Erythroblast (primary cell): ENCODE measurements at regions not wholly inside any gene's neighbourhood (a gene's known extent, or its start where the extent isn't known, plus 50 kb on each side); places are given as distances from the start of the nearest gene placed in this dataset.

ENCODE experiments used
- DNase-seq, 2 experiments: peaks; one replicate each; lab custom pipeline; 2025; lab: John Stamatoyannopoulos, UW
- GATA1 ChIP-seq: IDR thresholded peaks from 2 replicates; pipeline ENCODE4 v1.6.1; 2011; ENCODE audit warnings: low read depth, mild to moderate bottlenecking, control low read depth, low read length, moderate library complexity
- POLR2A ChIP-seq: IDR thresholded peaks from 2 replicates; pipeline ENCODE4 v1.6.1; 2011; ENCODE audit warnings: mild to moderate bottlenecking, low read length

DNA sequence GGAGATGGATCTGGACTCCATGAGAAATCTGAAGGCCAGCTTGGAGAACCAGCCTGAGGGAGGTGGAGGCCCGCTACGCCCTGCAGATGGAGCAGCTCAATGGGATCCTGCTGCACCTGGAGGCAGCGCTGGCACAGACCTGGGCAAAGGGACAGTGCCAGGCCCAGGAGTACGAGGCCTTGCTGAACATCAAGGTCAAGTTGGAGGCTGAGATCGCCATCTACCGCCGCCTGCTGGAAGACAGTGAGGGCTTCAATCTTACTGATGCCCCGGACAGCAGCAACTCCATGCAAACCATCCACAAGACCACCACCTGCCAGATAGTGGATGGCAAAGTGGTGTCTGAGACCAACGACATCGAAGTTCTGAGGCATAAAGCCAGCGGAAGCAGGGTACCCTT is 601.5 kb upstream of the ZP4 start:
- DNase-seq = no peak
- no peak for TF ChIP-seq GATA1
- no peak for TF ChIP-seq POLR2A

- TF ChIP-seq GATA1 (no peak), POLR2A (no peak)
- DNase-seq = no peak
Observed at GRCh38 chr1:238491265-238491664, 600.5 kb upstream of the ZP4 start.

GRCh38 chr1:238489006-238489405 is 598.3 kb upstream of the ZP4 start:
- TF ChIP-seq POLR2A = no peak
- no peak for TF ChIP-seq GATA1
- DNase-seq = no peak

DNA sequence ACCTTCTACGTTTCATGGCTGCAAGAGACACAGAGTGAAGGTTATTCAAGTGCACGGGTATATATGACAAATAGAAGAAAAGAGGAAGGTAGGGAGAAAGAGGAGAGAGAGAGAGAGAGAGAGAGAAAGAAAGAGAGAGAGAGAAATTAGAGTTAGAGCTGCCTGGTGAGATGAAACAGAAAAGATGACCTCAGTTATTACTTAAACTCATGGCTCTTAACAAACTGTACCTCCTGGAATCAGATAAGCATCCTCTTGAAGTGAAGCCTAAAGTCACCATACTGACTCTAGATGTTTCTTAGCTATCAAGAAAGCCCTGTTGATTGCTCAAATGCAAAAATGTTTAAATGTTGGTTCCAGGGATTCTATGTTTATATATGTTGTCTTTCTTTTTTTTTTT is 597.7 kb upstream of the ZP4 start:
- DNase-seq = no peak
- no peak for TF ChIP-seq POLR2A
- no peak for TF ChIP-seq GATA1

DNA sequence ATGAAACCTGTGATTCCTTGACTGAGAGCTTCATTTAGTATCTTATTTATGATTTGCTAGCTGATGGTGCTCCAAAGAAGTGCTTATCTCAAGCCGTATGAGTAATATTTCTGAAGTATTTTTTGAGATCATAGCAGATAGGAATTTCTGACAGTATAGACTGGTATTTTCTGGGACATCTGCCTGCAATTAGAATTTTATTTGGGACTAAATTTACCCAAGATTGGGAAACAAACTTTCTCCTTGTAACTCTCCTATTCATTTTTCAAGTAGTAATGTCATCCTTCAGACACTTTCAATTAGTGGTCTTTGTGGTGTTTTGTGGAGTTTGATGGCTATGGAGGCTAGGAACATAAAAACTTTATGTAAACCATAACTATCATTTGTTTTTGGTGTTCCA is 597.2 kb upstream of the ZP4 start:
- no peak for DNase-seq
- no peak for TF ChIP-seq POLR2A
- no peak for TF ChIP-seq GATA1

DNA sequence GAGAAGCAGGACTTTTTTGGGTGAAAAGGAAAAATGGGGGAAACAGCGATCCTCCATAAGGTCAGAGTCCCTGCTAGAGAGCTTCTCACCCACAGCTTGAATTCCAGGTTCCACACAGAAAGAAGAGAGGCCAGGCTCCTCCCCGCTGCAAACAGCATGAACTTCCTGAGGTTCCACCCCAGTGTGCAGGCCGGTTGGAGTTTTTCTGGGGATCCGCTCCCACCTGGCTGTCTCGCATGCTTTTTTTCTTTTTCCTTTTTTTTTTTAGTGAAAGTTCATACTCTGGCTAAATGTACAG is 595.1 kb upstream of the ZP4 start:
- DNase-seq = no peak
- TF ChIP-seq POLR2A (no peak), GATA1 (no peak)

GRCh38 chr1:238485057-238485911 is 594.6 kb upstream of the ZP4 start:
- no peak for DNase-seq

GRCh38 chr1:238484121-238484520 is 593.4 kb upstream of the ZP4 start:
- TF ChIP-seq GATA1 (no peak), POLR2A (no peak)
- DNase-seq = no peak

More at GRCh38 chr1:238485057-238485911, 594.6 kb upstream of the ZP4 start:
- TF ChIP-seq GATA1 (no peak), POLR2A (no peak)

- TF ChIP-seq GATA1 (no peak), POLR2A (no peak)
- DNase-seq = no peak
Observed at GRCh38 chr1:238476841-238477240, 586.1 kb upstream of the ZP4 start.

- no peak for DNase-seq
- no peak for TF ChIP-seq GATA1
- no peak for TF ChIP-seq POLR2A
Observed at GRCh38 chr1:238475712-238476111, 585.0 kb upstream of the ZP4 start.

GRCh38 chr1:238474263-238474662 is 583.5 kb upstream of the ZP4 start:
- TF ChIP-seq POLR2A = no peak
- DNase-seq = no peak

GRCh38 chr1:238469146-238469631 is 578.5 kb upstream of the ZP4 start:
- no peak for TF ChIP-seq GATA1
- no peak for TF ChIP-seq POLR2A
- DNase-seq = no peak

- TF ChIP-seq GATA1 (no peak), POLR2A (no peak)
- DNase-seq = no peak
Observed at GRCh38 chr1:238468068-238468467, 577.3 kb upstream of the ZP4 start.

- DNase-seq = no peak
Observed at GRCh38 chr1:238466459-238466858, 575.7 kb upstream of the ZP4 start.

GRCh38 chr1:238465449-238465848 is 574.7 kb upstream of the ZP4 start:
- DNase-seq = no peak
- TF ChIP-seq POLR2A = no peak
- TF ChIP-seq GATA1 = no peak

More at GRCh38 chr1:238466459-238466858, 575.7 kb upstream of the ZP4 start:
- TF ChIP-seq POLR2A = no peak
- no peak for TF ChIP-seq GATA1

GRCh38 chr1:238458899-238459298 is 568.2 kb upstream of the ZP4 start:
- TF ChIP-seq GATA1 (no peak), POLR2A (no peak)
- DNase-seq = no peak

DNA sequence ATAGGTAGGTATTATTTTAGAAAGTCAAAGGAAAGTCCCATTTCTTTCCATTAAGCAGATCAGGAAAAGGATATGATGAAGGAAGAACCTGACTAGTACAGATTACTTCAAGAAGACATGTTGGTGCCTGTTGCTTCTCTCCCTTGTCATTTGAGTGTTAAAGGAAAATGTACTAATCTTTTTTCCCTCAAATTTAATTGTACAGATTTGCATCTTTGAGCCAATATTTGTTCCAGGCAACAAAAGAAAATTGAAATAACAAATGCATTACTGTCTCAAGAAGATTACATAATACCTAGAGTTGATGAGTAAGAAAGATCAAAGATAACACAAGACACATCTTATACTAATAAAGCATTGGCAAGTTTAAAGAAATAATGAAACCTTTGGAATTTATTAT is 566.9 kb upstream of the ZP4 start:
- no peak for DNase-seq

More for the DNA sequence above, 566.9 kb upstream of the ZP4 start:
- no peak for TF ChIP-seq GATA1
- TF ChIP-seq POLR2A = no peak
